MCF 10A (cell line): ENCODE measurements at regions not wholly inside any gene's neighbourhood (a gene's known extent, or its start where the extent isn't known, plus 50 kb on each side); places are given as distances from the start of the nearest gene placed in this dataset.
"Not testable (repeated sequence)": the region's sequence is repeated elsewhere in the genome, so short reads cannot be mapped to it uniquely, and the experiment has no call there.

Experiments
- BruUV-seq: library from RNA; stranded (reverse); fragments of 400-500 nt; replicated peaks from 2 replicates; lab custom pipeline; 2021; lab: Mats Ljungman, UMichigan
- CTCF ChIA-PET: fragments of 300-600 bp; sonication (Branson Sonifier 250); formaldehyde crosslinking; extraction: SDS; loops from one replicate; lab custom pipeline; 2021; ENCODE audit warnings: antibody characterized with exemption, inconsistent platforms; lab: Yijun Ruan, JAX
- POLR2A ChIA-PET: fragments of 300-600, 350-650 bp; sonication (Branson Sonifier 250); formaldehyde crosslinking; extraction: SDS; loops from one replicate; lab custom pipeline; 2020; ENCODE audit warnings: antibody characterized with exemption, inconsistent platforms; lab: Yijun Ruan, JAX
- DNase-seq: peaks from one replicate; pipeline ENCODE4 v3.0.0-alpha.2; 2018; ENCODE audit not compliant: unreplicated experiment
- H3K27ac Mint-ChIP-seq: one replicate; pipeline ENCODE4 v1.8.0; 2022; ENCODE audit warnings: mild to moderate bottlenecking, low read depth, mixed read lengths; ENCODE audit not compliant: unreplicated experiment
- H3K27me3 Mint-ChIP-seq: one replicate; pipeline ENCODE4 v1.8.0; 2022; ENCODE audit warnings: mixed read lengths; ENCODE audit not compliant: insufficient read depth, unreplicated experiment
- H3K36me3 Mint-ChIP-seq: one replicate; pipeline ENCODE4 v1.8.0; 2022; ENCODE audit warnings: mild to moderate bottlenecking, moderate library complexity, mixed read lengths; ENCODE audit not compliant: insufficient read depth, unreplicated experiment
- H3K4me1 Mint-ChIP-seq: one replicate; pipeline ENCODE4 v1.8.0; 2022; ENCODE audit warnings: mixed read lengths; ENCODE audit not compliant: insufficient read depth, unreplicated experiment
- H3K4me3 Mint-ChIP-seq: one replicate; pipeline ENCODE4 v1.8.0; 2022; ENCODE audit warnings: mild to moderate bottlenecking, moderate library complexity, mixed read lengths; ENCODE audit not compliant: unreplicated experiment
- H3K9me3 Mint-ChIP-seq: one replicate; pipeline ENCODE4 v1.8.0; 2022; ENCODE audit warnings: mixed read lengths; ENCODE audit not compliant: unreplicated experiment
- CTCF ChIP-seq: fragments of 200-600 bp; IDR thresholded peaks from one replicate; pipeline ENCODE4 v1.8.0; 2022; ENCODE audit warnings: antibody characterized with exemption, mild to moderate bottlenecking; ENCODE audit not compliant: unreplicated experiment
- intact Hi-C: fragments of 100-400 bp; cut with micrococcal nuclease; formaldehyde crosslinking; loops from 2 replicates; pipeline ENCODE4 v1.14.1; 2022

- intact Hi-C loops: no loop called here
Measured at GRCh38 chr13:18232994-18233782, 948.4 kb downstream of the TUBA3C start.

GRCh38 chr13:18232298-18232993, 949.2 kb downstream of the TUBA3C start:
- CTCF ChIA-PET: no interaction called here
- no TSS peak for BruUV-seq
- POLR2A ChIA-PET: no interaction called here
- no peak for DNase-seq
- H3K9me3 Mint-ChIP-seq: no peaks in the 10 kb centered on the region
- intact Hi-C loops: no loop called here
- H3K4me1 Mint-ChIP-seq: no peaks in the 10 kb centered on the region
- H3K27me3 Mint-ChIP-seq: no peaks in the 10 kb centered on the region
- no peak for TF ChIP-seq CTCF
- no peaks in the 10 kb centered on the region for H3K36me3 Mint-ChIP-seq
- H3K4me3 Mint-ChIP-seq: no peak overlapping the region
- H3K27ac Mint-ChIP-seq: no peak overlapping the region

More at GRCh38 chr13:18232994-18233782, 948.4 kb downstream of the TUBA3C start:
- no peaks in the 10 kb centered on the region for H3K9me3 Mint-ChIP-seq
- no peaks in the 10 kb centered on the region for H3K27me3 Mint-ChIP-seq
- BruUV-seq: no TSS peak
- CTCF ChIA-PET: no interaction called here
- H3K4me3 Mint-ChIP-seq: no peak overlapping the region
- H3K27ac Mint-ChIP-seq: no peak overlapping the region
- POLR2A ChIA-PET: no interaction called here
- no peak for TF ChIP-seq CTCF
- no peaks in the 10 kb centered on the region for H3K4me1 Mint-ChIP-seq
- DNase-seq: no peak
- H3K36me3 Mint-ChIP-seq: no peaks in the 10 kb centered on the region

GRCh38 chr13:18224411-18224810, 957.2 kb downstream of the TUBA3C start:
- H3K36me3 Mint-ChIP-seq, H3K9me3 Mint-ChIP-seq, intact Hi-C loops, H3K4me3 Mint-ChIP-seq, BruUV-seq, DNase-seq, POLR2A ChIA-PET, CTCF ChIA-PET, H3K27me3 Mint-ChIP-seq, H3K27ac Mint-ChIP-seq, H3K4me1 Mint-ChIP-seq: not testable (repeated sequence)

GRCh38 chr13:18214689-18215088, 966.9 kb downstream of the TUBA3C start:
- H3K9me3 Mint-ChIP-seq, POLR2A ChIA-PET, intact Hi-C loops, CTCF ChIA-PET, H3K27me3 Mint-ChIP-seq, H3K36me3 Mint-ChIP-seq, H3K4me1 Mint-ChIP-seq, BruUV-seq, DNase-seq, H3K4me3 Mint-ChIP-seq, H3K27ac Mint-ChIP-seq: not testable (repeated sequence)

GRCh38 chr13:18213511-18213910, 968.1 kb downstream of the TUBA3C start:
- H3K9me3 Mint-ChIP-seq, H3K4me3 Mint-ChIP-seq, H3K27ac Mint-ChIP-seq, H3K4me1 Mint-ChIP-seq, BruUV-seq, H3K36me3 Mint-ChIP-seq, CTCF ChIA-PET, H3K27me3 Mint-ChIP-seq, DNase-seq, intact Hi-C loops, POLR2A ChIA-PET: not testable (repeated sequence)
